GM19455 (cell line): ENCODE measurements at regions not wholly inside any gene's neighbourhood (a gene's known extent, or its start where the extent isn't known, plus 50 kb on each side); places are given as distances from the start of the nearest gene placed in this dataset.
"Not testable (repeated sequence)": the region's sequence is repeated elsewhere in the genome, so short reads cannot be mapped to it uniquely, and the experiment has no call there.

Experiments
- ATAC-seq: cut with Tn5 transposase; IDR thresholded peaks from one replicate; pipeline ENCODE4 v1.9.1; 2021; ENCODE audit not compliant: unreplicated experiment

DNA sequence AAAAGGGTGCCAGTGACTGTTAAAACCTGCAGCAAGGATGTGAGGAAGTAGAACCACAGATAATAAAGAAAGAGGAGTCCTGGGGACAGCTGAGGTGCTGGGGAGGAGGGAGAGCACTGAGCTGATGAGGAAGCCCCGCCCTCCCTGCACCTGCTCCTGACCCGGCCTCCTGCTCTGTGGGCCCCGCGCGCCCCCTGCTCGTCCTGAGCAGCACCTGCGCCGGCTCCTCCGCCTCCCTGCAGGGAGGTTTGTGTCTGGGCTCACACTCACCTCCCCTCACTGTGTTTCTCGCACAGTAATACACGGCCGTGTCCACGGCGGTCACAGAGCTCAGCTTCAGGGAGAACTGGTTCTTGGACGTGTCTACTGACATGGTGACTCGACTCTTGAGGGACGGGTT is 797.6 kb downstream of the TMEM121 start:
- ATAC-seq: not testable (repeated sequence)

DNA sequence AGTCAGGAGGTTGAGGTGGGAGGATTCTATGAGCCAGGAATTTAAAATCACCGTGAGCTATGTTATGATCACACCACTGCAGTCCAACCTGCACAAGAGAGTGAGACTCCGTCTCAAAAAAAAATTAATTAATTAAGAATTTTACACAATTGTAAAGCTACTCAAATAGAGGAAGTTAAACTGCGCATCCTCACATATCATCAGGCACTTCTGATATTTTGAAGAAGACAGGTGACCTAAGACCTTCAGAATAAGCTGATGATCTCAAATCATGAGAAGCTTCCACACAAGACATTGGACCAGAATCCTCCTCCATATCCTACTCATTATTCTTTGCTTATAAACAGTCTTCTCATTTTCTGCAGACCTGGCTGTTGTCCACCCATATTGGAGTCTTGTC is 800.9 kb downstream of the TMEM121 start:
- ATAC-seq: no peak

DNA sequence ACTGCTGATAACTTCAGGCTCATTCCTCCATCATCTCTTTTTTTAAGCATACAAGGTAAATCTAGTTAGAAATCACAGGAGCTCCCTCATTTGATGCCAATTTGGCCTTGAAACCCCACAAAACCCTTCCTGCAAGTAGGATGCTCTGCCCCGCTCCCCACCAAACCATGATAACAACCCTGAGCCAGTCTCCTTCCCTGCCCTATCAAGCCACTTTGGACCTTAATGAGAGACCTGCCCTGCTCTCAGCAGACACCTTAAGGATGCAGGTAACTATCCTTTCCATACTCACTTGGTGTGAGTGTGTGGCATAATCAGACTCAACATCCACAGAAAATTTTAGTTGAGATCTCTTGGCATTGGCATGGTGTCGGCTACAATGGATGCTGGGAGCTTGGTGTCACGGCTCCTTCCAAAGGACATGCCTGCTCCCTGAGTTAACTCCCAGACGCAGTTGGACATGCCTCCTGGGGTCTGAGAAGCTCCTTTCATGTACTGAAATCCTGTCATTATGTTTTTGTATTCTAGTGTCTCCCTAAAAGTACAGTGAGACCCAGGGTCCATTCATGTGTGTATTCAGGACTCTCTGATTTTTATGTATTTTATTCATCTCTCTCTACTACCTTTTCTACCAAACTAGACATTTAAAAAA is 801.4 kb downstream of the TMEM121 start:
- ATAC-seq: not testable (repeated sequence)

DNA sequence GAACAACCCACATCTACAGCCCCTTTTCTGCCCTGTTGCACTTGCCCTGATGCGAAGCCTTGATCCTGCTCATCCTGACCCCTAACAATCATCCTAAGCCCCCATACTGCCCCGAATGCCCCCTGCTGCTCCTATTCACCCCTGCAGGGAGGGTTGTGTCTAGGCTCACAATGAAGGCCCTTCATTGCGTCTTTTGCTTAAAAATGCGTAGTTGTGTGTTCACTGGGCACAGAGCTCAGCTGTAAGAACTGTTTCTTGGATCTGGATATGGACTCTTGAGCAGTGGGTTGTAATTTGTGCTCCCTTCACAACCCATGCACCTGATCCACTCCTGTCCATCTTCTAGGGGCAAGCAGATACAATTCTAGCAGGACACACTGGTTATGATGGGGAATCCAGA is 802.9 kb downstream of the TMEM121 start:
- ATAC-seq: not testable (repeated sequence)

DNA sequence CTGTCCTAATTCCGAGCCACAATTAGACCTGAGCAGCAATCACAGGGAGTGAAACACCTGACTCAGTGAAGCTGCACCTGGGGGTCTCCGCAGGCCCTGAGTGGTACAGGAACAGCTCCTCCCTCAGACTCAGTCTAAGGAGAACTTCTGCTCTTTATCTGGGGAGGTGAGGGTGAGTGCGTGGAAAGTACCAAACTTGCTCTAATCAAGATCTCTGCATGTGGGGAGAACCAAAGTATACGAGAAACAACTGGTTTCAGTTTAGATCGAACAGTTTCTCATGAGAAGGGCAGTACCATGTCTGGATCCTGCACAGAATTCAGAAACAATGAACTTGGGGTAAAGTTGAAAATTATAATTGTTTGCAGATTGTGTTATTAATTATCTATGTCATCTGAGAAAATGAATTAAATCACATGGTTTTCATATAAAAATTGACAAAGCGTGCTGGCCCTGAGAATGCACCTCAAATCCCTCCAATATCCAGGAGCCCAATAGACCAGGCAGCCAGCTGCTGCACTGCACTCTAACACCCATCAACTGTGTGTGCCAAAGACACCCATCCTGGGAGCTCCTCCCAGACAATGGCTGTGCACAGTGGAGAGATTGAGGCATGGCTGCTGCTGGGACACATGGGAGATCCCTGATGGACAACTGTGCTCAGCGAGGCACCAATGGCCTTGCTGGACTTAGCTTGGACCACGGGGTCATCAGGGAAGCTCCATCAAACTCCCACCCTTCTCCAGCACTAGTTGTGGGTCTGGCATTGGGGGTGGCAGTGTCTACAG is 803.8 kb downstream of the TMEM121 start:
- ATAC-seq: not testable (repeated sequence)

DNA sequence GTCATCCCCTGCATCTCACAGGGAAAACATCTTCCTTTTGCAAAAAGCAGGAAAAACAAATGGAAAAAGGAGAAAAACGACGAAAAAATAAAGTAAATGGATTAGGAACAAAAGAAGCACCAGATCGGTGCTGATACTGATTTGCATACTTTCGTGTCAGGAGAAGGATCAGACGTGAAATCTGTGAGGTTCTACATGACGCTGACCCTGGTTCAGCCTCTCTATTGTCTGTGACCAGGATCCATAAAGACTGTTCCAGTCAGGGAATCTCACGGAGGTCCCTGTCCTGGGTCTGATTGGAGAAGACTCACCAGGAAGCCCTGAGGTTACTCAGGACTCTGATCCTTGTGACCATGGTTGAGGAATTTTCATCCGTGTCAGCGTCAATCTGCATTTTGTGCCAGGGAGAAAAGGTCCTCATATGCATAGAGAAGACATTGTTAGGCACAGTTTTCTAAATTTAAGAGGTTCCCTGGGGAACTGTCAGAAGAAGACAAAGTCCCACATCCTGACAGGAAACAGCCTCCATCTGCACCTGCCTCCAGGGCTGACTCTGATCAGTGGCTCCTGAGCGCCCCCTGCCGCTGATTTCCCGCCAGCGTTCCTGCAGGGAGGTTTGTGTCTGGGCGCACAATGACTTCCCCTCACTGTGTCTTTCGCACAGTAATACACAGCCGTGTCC is 808.2 kb downstream of the TMEM121 start:
- ATAC-seq: not testable (repeated sequence)

DNA sequence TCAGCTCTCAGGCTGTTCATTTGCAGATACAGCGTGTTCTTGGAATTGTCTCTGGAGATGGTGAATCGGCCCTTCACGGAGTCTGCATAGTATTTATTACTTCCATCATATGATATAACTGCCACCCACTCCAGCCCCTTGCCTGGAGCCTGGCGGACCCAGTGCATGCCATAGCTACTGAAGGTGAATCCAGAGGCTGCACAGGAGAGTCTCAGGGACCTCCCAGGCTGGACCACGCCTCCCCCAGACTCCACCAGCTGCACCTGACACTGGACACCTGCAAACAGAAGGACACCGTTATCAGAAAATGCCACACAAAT is 808.7 kb downstream of the TMEM121 start:
- ATAC-seq: not testable (repeated sequence)

DNA sequence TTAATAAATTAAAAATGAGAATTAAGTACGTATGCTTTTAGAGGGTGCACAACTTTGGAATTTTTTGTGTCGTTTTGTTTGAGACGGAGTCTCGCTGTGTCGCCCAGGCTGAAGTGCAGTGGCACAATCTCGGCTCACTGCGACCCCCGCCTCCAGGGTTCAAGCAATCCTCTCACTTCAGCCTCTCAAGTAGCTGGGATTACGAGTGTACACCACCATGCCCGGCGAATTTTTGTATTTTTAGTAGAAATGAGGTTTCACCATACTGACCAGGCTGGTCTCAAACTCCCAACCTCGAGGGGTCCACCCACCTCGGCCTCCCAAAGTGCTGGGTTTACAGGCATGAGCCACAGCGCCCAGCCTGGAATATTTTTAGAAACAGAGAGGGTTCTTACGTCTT is 812.4 kb downstream of the TMEM121 start:
- ATAC-seq: not testable (repeated sequence)

DNA sequence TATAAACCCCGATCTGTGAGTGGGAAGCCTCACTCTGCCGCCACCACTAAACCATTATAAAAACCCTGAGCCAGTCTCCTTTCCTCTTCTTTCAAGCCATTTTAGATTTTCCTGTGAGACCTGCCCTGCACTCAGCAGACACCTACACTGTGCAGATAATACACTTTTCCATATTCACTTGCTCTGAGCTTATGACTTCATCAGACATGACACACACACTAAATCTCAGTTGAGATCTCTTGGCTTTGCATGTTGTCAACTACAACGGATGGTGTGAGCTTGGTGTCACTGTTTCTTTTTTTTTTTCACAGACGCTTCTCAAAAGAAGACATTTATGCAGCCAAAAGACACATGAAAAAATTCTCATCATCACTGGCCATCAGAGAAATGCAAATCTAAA is 814.3 kb downstream of the TMEM121 start:
- ATAC-seq: not testable (repeated sequence)

DNA sequence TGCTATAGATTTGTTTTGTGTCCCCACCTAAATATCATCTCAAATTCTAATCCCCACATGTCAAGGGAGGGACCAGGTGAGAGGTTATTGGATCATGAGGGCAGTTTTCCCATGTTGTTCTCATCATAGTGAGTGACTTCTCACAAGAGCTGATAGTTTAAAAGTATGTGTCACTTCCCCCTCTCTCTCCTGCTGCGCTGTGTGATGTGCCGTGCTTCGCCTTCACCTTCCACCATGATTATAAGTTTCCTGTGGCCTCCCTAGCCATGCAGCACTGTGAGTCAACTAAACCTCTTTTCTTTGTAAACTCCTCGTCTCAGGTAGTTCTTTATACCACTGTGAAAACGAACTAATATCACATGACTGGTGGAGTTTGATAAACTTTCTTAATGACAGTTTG is 814.8 kb downstream of the TMEM121 start:
- ATAC-seq: not testable (repeated sequence)

DNA sequence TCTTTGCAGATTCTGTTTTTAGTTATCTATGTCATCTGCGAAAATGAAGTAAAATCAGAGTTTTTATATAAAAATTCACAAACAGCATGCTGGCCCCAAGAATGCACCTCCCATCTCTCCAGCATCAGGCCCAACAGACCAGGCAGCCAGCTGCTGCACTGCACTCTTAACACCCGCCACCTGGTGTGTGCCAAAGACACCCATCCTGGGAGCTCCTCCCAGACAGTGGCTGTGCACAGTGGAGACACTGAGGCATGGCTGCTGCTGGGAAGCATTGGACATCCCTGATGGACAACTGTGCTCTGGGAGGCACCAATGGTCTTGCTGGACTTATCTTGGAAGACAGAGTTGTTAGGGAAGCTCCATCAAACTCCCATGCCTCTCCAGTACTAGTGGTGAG is 817.2 kb downstream of the TMEM121 start:
- no peak for ATAC-seq

DNA sequence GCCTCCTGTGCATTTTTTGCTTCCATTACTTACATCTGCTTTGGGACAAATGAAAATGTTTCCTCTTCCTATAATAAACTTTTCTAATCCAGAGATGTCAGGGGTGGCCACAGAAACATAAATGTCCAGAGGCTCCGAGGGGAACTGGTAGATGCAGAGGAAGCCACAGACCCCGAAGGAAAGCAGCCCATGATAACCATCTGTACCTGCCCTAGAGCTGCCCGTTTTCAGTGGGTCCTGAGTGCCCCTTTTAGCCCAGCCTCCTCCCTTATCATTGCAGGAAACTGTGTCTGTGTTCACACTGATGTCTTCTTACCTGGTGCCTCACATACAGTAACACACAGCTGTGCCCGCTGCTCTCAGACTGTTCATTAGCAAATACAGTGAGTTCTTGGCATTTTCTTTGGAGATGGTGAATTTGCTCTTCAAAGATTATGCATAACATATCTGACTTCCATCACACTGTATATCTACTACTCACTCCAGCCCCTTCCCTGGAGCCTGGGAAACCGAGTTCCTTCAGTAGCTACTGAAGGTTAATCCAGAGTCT is 817.8 kb downstream of the TMEM121 start:
- ATAC-seq: not testable (repeated sequence)

DNA sequence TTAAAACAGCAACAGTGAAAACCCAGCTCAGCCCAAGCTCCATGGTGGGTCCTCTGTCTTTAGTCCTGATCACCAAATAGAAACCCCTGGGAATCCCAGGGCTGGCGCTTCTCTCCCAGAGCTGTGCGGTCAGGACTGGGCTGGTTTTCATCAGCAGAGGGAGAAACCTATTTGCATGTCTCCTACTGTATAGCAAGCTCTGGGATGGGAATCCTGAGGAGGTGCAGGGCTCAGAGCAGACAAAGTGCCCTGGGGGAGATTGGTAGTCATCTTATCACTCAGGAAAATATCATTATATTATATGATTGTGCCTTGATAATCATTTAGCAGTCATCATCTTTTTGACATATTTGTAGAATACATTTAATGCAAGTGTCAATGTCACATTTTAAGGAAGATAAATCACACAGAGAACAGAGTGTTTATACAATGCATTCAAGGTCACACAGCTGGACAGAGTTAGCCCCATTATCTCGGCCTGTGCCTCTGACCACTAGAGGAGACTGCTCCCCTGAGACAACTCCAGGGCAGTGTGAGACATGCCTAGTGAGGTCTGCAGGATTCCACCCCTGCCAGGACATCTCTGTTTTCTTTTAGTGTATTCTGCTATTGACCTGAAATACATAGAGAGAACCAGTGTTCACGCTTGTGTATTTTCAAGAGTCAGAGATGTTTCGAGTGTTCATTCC is 818.6 kb downstream of the TMEM121 start:
- ATAC-seq: not testable (repeated sequence)

DNA sequence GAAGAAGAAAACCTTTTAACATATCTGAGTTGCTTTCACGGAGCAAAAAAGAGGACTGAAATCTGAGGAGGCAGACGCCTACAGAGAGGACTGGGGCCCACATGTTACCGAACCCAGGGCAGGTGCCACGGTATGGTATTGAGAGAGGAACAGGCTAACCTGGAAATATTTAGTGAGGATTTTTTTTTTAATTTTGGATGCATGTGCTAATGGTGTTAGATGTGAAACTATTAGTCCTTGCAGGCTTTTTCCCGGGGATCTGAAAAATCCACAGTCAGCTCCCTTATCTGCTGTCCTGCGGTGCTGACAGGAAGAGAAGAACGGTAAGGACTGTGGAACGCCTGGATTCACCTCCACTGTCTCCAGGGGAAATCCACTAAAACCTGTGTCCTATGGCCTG is 819.7 kb downstream of the TMEM121 start:
- no peak for ATAC-seq

DNA sequence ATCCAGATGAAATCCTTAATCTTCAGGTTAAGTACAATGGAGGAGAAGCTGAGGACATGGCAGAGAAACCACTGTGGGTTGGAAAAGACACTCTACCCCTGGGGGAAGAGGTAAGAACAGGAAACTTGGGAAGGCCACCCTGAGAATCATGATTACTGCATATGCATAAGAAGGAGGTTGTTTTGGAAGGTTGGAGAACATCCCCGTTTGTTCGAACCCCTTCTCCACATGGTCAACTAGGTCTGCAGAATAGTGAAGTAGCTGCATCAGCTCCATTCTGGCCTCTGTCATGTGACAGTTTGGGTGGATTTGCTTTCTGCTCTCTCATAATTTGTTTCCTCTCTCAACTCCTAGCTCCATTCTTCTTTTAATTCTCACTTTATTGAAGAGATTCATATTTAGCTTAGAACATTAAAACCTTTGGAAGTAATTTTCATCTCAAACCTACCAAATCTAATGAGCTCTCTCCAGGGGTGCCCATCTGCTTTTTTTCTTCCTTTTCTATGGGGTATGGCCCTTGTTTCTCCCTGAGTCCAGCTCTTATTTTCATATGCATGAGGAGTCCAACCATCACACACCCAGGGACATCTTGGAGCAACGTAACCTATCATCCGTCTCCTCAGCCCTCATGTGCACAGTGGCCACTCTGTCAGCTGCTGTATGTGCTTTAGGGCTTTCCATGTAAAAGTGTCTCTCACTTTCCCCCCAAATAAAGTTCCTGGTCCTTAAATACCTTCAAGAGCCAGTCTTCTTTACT is 820.3 kb downstream of the TMEM121 start:
- ATAC-seq: no peak

DNA sequence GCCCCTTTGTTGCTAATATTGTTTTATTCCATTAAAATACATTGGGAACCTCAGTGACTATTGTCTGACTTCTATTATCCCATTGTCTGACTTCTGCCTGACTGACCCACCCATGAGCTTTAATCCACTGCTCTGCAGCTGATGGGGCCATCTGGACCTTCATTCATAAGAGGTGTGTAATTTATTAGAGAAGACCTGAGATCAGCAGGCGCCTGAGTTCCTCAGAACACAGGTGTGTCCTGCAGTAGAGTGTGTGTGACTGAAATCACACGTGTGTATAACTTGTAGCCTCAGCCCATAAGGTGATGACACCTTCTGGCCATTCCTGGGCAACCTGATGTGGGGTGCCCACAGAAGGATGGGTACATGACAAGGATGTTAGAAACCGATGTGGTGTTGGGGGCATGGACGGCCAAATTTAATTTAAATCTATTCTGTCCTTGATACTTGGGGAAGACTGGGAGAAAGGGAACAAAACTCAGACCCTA is 821.0 kb downstream of the TMEM121 start:
- no peak for ATAC-seq

DNA sequence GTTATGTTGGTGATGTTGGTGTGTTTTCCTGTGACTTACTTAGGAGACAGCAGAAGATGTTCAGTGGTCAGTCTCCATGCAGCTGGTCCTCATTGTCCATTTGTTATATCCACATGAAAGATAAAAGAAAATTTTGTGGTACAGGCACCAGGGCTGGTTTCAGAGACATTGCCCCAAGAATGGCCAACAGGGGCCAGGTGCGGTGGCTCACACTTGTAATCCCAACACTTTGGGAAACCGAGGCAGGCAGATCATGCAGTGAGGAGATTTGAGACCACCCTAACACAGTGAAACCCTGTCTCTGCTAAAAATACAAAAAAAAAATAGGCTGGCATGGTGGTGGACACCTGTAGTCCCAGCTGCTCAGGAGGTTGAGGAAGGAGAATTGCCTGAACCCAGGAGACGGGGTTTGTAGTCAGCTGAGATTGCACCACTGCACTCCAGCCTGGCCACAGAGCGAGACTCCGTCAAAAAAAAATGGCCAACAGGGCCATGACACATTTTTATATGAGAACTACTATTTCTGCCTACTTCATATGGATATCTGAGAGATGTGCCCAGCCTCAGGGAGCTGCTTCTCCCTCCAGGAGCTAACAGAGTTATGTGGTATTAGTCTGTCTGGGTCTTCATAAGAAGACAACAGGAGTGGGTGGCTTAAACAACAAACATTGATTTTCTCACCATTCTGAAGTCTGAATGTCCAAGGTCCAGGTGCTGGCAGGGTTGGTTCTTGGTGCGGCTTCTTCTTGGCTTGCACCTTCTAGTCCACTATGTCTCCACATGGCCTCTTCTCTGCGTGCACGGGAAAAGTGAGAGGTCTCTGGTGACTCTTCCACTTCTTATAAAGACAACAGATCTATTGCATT is 821.7 kb downstream of the TMEM121 start:
- ATAC-seq: no peak

DNA sequence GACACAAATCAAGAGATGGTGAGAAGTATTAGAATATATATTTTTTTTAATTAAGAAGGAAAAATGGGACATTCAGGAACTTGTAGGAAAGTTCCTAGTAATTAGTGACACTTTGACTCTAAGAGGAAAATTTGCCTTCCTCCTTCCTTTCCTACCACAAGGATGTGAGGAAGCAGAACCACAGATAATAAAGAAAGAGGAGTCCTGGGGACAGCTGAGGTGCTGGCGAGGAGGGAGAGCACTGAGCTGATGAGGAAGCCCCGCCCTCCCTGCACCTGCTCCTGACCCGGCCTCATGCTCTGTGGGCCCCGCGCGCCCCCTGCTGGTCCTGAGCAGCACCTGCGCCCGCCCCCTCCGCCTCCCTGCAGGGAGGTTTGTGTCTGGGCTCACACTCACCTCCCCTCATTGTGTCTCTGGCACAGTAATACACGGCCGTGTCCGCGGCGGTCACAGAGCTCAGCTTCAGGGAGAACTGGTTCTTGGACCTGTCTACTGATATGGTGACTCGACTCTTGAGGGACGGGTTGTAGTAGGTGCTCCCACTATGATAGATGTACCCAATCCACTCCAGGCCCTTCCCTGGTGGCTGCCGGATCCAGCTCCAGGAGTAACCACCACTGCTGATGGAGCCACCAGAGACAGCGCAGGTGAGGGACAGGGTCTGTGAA is 822.6 kb downstream of the TMEM121 start:
- ATAC-seq: not testable (repeated sequence)
